ENCODE measurements at regions not wholly inside any gene's neighbourhood (a gene's known extent, or its start where the extent isn't known, plus 50 kb on each side); places are given as distances from the start of the nearest gene placed in this dataset.

- TF ChIP-seq CTCF (IDR thresholded peaks at IDR 0.05; ENCODE audit: low read depth, low read length) = no peak
- TF ChIP-seq EZH2phosphoT487 (IDR thresholded peaks at IDR 0.05; ENCODE audit: low read depth) = no peak
Observed at GRCh38 chr3:62948921-62949320, 73.7 kb upstream of the CADPS start.

Measured in OCI-LY3 (cell line).